Posterior cingulate gyrus (tissue), 11 donors: ENCODE measurements at regions not wholly inside any gene's neighbourhood (a gene's known extent, or its start where the extent isn't known, plus 50 kb on each side); places are given as distances from the start of the nearest gene placed in this dataset.
A peak's percentile ranks its signal among the peaks of the same experiment; 100 is the strongest.

Experiments used
- DNase-seq, 10 donors: peaks; one replicate each; pipeline versions ENCODE4 v3.0.0 to v3.0.0-alpha.2; 2020 to 2021; ENCODE audit warnings: mixed read lengths in 3 of 10
- intact Hi-C: fragments of 100-400 bp; cut with DNase I; formaldehyde crosslinking; loops from one replicate; pipeline ENCODE4 v1.15.1; 2023

GRCh38 chr12:41983856-41984255 is 160.8 kb downstream of the GXYLT1 start:
- intact Hi-C loops, result no loop called here
- DNase-seq, result no peak

- intact Hi-C loops, result no loop called here
- no peak for DNase-seq
Observed at GRCh38 chr12:41983394-41983793, 161.3 kb downstream of the GXYLT1 start.

DNA sequence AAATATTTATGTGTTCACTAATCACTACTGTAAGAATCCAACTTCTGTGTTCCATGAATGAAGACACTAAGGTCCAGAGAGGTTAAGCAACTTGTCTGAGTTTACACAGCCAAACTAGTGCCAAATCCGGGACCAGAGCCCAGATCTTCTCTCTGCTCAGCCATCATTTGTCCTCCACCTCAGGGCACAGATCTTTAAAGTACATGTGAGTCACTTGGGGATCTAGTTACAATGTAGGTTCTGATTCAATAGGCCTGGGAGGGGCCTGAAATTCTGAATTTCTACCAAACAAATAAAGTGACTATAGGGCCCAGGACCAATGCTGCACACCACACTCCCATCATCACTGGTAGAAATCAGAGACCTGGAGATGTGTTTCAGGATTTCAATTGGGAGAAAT is 162.9 kb downstream of the GXYLT1 start:
- intact Hi-C loops, result no loop called here

DNA sequence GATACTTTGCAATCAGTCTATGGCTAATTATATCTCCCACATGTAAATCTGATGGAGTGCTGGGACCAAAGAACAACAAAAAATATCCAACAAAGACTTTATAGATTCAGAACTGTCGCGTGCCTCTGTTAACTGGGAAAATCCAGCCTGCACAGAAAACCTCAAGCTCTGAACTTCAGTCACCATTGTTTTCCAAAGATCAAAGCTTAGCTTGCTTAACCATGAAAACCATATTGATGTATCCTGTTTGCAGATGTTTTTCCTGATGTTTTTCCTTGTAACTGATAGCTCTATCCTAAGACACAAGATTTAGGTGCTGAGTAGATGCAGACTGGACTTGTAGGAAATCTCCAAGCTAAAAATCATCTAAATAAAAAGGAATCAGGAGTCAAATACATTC is 163.7 kb downstream of the GXYLT1 start:
- intact Hi-C loops, result no loop called here
- DNase-seq, result no peak

More for the DNA sequence above, 162.9 kb downstream of the GXYLT1 start:
- DNase-seq, result no peak

DNA sequence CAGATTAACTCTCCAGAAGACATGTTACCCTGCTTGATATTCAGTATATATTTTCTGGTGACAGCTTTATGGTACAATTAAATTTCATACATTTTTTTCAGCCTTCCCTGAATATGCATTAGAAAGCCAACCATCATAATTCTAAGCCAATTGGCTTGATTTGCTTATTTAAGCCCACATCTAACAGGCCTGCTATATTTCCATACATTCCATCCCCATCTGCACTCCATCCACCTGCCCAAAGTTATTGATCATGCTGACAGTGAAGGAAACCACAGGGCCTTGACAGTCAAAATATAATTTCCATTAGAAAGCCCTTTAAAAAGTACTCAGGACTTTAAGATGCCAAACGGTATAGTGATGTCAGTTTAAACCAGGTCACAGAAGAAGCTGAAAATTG is 164.3 kb downstream of the GXYLT1 start:
- DNase-seq, result no peak
- intact Hi-C loops, result no loop called here

DNA sequence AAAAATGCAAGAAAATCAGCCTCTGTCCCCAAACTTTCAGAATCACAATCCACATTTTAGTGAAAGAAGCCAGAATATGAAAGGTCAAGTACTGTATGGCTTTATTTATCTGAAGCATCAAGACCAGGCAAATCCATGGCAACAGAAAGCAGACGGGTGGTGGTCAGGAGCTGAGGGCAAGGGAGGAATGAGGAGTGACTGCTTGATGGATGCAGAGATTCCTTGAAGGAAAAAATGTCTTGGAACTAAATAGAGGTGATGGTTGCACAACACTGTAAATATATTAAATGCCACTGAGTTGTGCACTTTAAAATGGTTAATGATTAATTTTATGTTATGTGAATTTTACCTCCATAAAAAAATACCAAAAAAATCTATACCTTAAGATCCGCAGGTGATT is 165.1 kb downstream of the GXYLT1 start:
- DNase-seq, result no peak
- intact Hi-C loops, result no loop called here

DNA sequence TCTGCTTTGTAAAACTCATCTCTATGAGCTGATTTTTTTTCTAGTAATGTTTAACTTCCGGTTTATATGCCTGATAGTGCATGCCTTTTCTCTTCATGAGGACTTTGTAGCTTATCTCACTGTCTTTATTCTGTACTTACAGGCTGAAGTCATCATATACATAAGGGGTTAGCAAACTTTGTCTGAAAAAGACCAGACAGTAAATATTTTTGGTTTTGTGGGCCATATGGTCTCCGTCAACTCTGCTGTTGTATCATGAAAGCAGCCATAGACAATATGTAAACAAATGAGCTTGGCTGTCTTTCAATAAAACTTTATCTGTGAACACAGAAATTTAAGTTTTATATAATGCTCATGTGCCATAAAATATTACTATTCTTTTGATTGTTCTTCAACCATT is 172.1 kb downstream of the GXYLT1 start:
- no peak for DNase-seq
- intact Hi-C loops, result no loop called here

- intact Hi-C loops, result no loop called here
- DNase-seq, result no peak
Observed at GRCh38 chr12:41972196-41972595, 172.5 kb downstream of the GXYLT1 start.

DNA sequence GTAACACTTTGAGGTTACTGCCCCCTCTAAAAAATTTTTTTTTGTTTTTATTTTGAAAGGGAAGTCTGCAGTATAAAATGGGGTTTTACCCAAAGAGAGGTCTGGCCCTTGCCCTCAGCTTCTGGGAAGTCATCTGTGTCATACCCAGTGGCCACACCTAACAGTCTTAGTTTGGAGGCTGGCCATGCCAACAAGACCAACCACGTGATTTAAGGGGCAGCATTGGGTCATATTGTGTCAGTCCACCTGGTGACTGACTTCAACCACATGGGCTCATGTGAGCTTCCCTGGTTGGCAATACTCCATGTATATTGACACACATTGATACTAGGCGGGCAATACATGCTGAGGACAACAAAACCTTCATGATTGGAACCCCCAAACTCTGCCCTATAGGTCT is 173.9 kb downstream of the GXYLT1 start:
- intact Hi-C loops, result no loop called here

GRCh38 chr12:41968599-41968998 is 176.1 kb downstream of the GXYLT1 start:
- intact Hi-C loops, result no loop called here

More for the DNA sequence above, 173.9 kb downstream of the GXYLT1 start:
- no peak for DNase-seq

DNA sequence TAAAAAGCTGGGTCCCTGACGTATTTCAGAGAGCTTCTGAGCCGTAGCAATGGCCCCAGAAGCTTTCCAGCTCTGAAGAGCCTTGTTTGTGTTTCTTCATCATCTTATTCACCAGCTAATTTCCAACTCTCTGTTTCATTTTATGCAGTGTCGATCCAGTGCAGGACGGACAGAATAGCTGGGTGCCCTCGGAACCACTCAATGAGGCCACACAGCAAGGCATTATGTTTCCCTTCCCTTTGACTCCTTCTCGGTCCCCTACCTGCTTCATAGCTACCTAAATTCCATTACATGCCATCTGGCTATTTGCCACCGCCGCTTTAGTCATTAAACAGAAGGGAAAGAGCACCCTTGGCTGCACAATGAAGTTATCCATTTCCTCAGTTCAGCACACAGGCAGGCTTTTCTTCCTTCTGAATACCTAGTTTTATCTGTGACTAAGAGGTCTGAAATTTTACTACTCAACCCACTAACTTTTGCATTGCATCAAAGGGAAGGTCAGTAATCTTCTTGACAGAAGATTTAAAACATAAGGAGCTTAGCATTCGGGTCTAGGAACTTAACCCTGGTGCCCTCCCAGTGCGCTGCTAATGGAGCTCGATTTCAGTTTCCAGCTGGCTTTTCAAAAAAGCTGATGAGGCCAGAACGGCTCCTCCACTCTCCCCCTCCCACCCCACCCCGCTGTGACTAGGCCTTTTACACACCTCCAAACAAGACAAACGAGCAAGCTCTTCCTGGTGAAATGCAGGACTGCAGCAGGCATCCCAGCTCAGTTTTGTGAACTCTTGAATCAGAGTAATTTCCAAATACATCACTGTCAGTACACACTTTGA is 176.8 kb downstream of the GXYLT1 start:
- no peak for DNase-seq
- intact Hi-C loops, result no loop called here

More at GRCh38 chr12:41968599-41968998, 176.1 kb downstream of the GXYLT1 start:
- DNase-seq, result no peak

DNA sequence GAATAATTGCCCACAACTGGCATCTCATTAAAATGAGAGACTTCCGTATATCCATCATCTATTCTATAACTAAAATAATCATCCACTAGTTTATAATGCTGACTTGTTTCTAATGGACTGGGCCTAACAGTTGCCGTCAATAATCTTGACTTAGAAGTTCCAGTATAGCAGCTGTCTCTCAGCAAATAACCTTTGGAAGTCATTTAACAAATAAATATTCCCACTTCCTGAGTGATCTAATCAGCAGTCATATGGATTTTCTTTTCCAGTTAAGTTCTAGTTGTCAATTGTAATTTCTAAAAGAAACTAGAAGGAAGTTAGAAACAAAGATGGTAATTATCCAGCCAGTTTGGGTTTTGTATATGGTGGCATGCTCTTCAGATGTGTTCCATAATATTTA is 177.8 kb downstream of the GXYLT1 start:
- intact Hi-C loops, result no loop called here
- no peak for DNase-seq

DNA sequence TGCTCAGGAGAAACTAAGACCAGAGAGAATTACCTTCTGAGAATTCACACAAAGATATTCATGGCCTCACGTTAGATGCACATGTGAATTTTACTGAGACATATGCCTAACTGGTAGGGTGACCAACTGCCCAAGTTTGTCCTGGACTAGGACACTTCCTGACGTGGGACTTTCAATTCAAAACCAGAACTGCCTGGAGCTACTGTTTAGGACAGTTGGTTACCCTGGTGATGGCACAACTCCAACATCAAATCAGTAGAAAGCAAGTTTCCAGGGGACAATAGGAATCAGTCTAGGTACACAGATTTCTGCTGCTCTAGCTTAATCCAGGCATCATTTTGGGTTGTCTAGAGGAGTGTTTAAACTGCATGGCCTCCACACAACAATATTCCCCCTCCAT is 178.7 kb downstream of the GXYLT1 start:
- intact Hi-C loops, result no loop called here
- DNase-seq, result no peak

- intact Hi-C loops, result no loop called here
- no peak for DNase-seq
Observed at GRCh38 chr12:41963398-41963797, 181.3 kb downstream of the GXYLT1 start.

GRCh38 chr12:41962171-41962572 is 182.5 kb downstream of the GXYLT1 start:
- intact Hi-C loops, result no loop called here
- peak; percentile 25 to 94 (median 70) for DNase-seq

DNA sequence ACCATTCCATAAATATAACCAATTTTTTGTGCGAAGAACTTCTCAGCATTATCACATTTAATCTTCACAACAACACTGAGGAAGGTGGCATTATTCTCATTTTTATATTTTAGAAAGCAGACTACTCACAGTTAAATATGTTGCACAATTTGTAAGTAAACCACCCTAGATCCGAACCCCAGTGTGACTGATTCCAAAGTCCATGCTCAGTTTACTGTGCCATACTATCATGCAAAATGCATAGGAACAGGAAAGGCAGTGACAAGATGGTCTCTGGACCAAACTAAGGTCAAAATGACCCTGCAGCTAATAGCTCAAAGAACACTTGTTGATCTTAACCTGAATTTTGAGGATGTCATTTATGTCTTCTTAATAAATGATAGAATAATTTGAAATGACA is 185.4 kb downstream of the GXYLT1 start:
- intact Hi-C loops, result no loop called here
- DNase-seq, result no peak

DNA sequence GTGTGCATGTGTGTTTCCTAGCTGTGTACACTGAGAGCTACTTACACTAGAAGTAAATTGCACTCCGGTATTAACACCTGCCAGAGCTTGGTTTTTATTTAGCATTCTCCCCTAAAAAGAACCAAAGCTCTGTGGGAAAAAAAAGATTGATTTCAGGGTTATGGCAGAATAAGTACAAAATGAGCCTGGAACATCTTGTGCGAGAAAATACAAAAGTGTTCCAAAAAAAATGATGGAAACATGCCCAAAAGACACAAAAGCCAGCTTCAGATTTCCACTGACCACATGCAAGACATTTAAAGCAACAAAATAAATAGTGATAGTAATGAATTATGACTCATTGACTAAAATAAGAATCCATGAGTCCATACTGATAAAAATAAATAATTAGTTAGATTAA is 188.3 kb downstream of the GXYLT1 start:
- DNase-seq, result no peak
- intact Hi-C loops, result no loop called here

DNA sequence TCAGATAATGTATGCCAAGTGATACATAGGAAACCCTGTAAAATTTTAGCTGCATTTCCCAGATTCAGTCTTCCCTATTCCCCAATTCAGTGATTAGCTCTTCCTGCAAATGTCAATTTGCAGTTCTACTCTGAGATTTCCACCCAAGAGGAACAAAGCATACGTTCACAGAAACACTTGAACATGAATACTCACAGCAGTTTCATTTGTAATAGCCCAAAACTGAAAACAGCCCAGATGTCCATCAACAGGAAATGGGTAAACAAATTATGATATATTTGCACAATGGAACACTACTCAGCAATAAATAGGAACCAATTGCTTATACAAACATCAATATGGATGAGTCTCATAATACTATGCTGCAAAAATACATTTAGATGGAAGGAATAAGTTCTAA is 194.2 kb downstream of the GXYLT1 start:
- intact Hi-C loops, result no loop called here

DNA sequence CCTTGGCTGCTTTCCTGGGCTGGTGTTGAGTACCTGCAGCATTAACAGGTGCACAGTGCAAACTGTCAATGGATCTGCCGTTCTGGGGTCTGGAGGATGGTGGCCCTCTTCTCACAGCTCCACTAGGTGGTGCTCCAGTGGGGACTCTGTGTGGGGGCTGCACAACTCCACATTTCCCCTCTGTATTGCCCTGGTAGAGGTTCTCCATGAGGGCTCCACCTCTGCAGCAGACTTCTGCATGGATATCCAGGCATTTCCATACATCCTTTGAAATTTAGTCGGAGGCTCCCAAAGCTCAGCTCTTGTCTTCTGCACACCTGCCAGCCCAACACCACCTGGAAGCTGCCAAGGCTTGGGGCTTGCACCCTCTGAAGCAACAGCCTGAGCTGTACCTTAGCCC is 198.6 kb downstream of the GXYLT1 start:
- intact Hi-C loops, result no loop called here

More for the DNA sequence above, 194.2 kb downstream of the GXYLT1 start:
- no peak for DNase-seq

DNA sequence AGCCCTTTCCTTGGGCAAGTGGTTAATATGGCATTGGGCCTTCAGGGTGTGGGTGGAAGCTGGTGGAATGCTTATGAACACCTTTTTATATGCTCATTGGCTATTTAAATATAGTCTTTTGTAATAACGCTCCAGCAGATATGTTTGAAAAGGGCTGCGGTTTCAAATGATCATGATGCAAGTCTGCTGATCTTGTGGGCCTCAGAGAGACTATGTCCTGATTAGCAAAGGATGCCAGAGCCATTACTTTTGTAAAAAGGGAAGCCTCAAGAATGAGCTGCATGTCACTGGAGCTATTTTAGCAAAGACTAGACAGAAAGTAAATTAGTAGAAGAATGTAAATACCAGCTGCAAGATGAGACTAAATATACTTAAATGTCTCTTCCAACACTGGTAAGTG is 200.5 kb downstream of the GXYLT1 start:
- intact Hi-C loops, result no loop called here
- no peak for DNase-seq

More for the DNA sequence above, 198.6 kb downstream of the GXYLT1 start:
- DNase-seq, result no peak

GRCh38 chr12:41943671-41944070 is 201.0 kb downstream of the GXYLT1 start:
- DNase-seq, result no peak
- intact Hi-C loops, result no loop called here

GRCh38 chr12:41942354-41942753 is 202.3 kb downstream of the GXYLT1 start:
- DNase-seq, result no peak
- intact Hi-C loops, result no loop called here

GRCh38 chr12:41941079-41941478 is 203.6 kb downstream of the GXYLT1 start:
- no peak for DNase-seq
- intact Hi-C loops, result no loop called here
